Activated effector memory CD4-positive, alpha-beta T cell treated with Interleukin-2 at 50 U/mL for 16 hours (primary cell): ENCODE measurements at regions not wholly inside any gene's neighbourhood (a gene's known extent, or its start where the extent isn't known, plus 50 kb on each side); places are given as distances from the start of the nearest gene placed in this dataset.

ENCODE experiments used
- DNase-seq: peaks from one replicate; pipeline ENCODE4 v3.0.0-alpha.2; 2020

GRCh38 chr2:144707736-144708326 is 187.9 kb upstream of the ZEB2 start:
- DNase-seq = no peak

- no peak for DNase-seq
Measured at GRCh38 chr2:144706647-144707046, 186.7 kb upstream of the ZEB2 start.

- no peak for DNase-seq
Measured at GRCh38 chr2:144705328-144706245, 185.7 kb upstream of the ZEB2 start.

- no peak for DNase-seq
Measured at GRCh38 chr2:144704709-144705095, 184.8 kb upstream of the ZEB2 start.

GRCh38 chr2:144703852-144704708 is 184.2 kb upstream of the ZEB2 start:
- no peak for DNase-seq

GRCh38 chr2:144702051-144702450 is 182.1 kb upstream of the ZEB2 start:
- no peak for DNase-seq

GRCh38 chr2:144701259-144701658 is 181.3 kb upstream of the ZEB2 start:
- DNase-seq = no peak

GRCh38 chr2:144698156-144698555 is 178.2 kb upstream of the ZEB2 start:
- no peak for DNase-seq

GRCh38 chr2:144695657-144696056 is 175.7 kb upstream of the ZEB2 start:
- DNase-seq = no peak

GRCh38 chr2:144694456-144694855 is 174.5 kb upstream of the ZEB2 start:
- no peak for DNase-seq

GRCh38 chr2:144693179-144693578 is 173.3 kb upstream of the ZEB2 start:
- no peak for DNase-seq

GRCh38 chr2:144692661-144693060 is 172.7 kb upstream of the ZEB2 start:
- DNase-seq = no peak

GRCh38 chr2:144690771-144691170 is 170.9 kb upstream of the ZEB2 start:
- DNase-seq = no peak

- DNase-seq = no peak
Measured at GRCh38 chr2:144686518-144687215, 166.7 kb upstream of the ZEB2 start.

GRCh38 chr2:144683966-144684365 is 164.0 kb upstream of the ZEB2 start:
- no peak for DNase-seq

- no peak for DNase-seq
Measured at GRCh38 chr2:144683107-144683753, 163.3 kb upstream of the ZEB2 start.

GRCh38 chr2:144682248-144682647 is 162.3 kb upstream of the ZEB2 start:
- DNase-seq = no peak

GRCh38 chr2:144681389-144681788 is 161.5 kb upstream of the ZEB2 start:
- no peak for DNase-seq

- DNase-seq = no peak
Measured at GRCh38 chr2:144679942-144680341, 160.0 kb upstream of the ZEB2 start.

GRCh38 chr2:144678736-144679135 is 158.8 kb upstream of the ZEB2 start:
- DNase-seq = no peak

- no peak for DNase-seq
Measured at GRCh38 chr2:144675731-144676130, 155.8 kb upstream of the ZEB2 start.

- no peak for DNase-seq
Measured at GRCh38 chr2:144675331-144675730, 155.4 kb upstream of the ZEB2 start.
